Tibial nerve (tissue), 4 donors: ENCODE measurements at regions not wholly inside any gene's neighbourhood (a gene's known extent, or its start where the extent isn't known, plus 50 kb on each side); places are given as distances from the start of the nearest gene placed in this dataset.

Source experiments
- DNase-seq, 2 donors: peaks; one replicate each; pipeline ENCODE4 v3.0.0-alpha.2; 2019; ENCODE audit warnings: low spot score in 2 of 2
- H3K27ac ChIP-seq, 4 donors: fragments of 200-600 bp; sonication (generic) in 3 of 4; one replicate each; pipeline ENCODE4 v1.5.1; 2017 to 2019; ENCODE audit warnings: mild to moderate bottlenecking in 1 of 4
- H3K27me3 ChIP-seq, 2 donors: fragments of 200-600 bp; sonication (generic) in 1 of 2; one replicate each; pipeline versions ENCODE4 v1.5.1 to v1.6.0; 2017 to 2019
- H3K36me3 ChIP-seq, 3 donors: fragments of 200-600 bp; sonication (generic); one replicate each; pipeline ENCODE4 v1.5.1; 2018 to 2019
- H3K4me1 ChIP-seq, 4 donors: fragments of 200-600 bp; sonication (generic) in 3 of 4; one replicate each; pipeline ENCODE4 v1.5.1; 2017 to 2019
- H3K4me3 ChIP-seq, 4 donors: fragments of 200-600 bp; sonication (generic) in 3 of 4; one replicate each; pipeline ENCODE4 v1.5.1; 2017 to 2019; ENCODE audit warnings: mild to moderate bottlenecking in 1 of 4, moderate library complexity in 1 of 4
- H3K9me3 ChIP-seq, 4 donors: fragments of 200-600 bp; sonication (generic) in 3 of 4; one replicate each; pipeline ENCODE4 v1.5.1; 2017 to 2019
- EP300 ChIP-seq, 2 donors: sonication (generic); formaldehyde crosslinking; IDR thresholded peaks; one replicate each; pipeline ENCODE4 v1.6.1; 2017; ENCODE audit warnings: antibody characterized with exemption in 2 of 2, mild to moderate bottlenecking in 1 of 2
- POLR2A ChIP-seq, 2 donors: fragments of 450-650 bp; IDR thresholded peaks; one replicate each; pipeline ENCODE4 v1.6.1; 2017; ENCODE audit warnings: antibody characterized with exemption in 2 of 2, mild to moderate bottlenecking in 2 of 2, moderate library complexity in 2 of 2
- WGBS, 2 donors: methylation state at CpG; one replicate each; pipeline ENCODE4 v1.1.5; 2018; 5-methylcytosine and 5-hydroxymethylcytosine counted together
- TF ChIP-seq, protein P1 (sequence below), 5 experiments: fragments of 200-600 bp in 3 of 5; fragments of 450-650 bp in 2 of 5; sonication (generic) in 3 of 5; IDR thresholded peaks; one replicate each; pipeline ENCODE4 v1.5.1; 2016 to 2019; ENCODE audit warnings: antibody characterized with exemption in 5 of 5, mild to moderate bottlenecking in 3 of 5, moderate library complexity in 2 of 5

DNA sequence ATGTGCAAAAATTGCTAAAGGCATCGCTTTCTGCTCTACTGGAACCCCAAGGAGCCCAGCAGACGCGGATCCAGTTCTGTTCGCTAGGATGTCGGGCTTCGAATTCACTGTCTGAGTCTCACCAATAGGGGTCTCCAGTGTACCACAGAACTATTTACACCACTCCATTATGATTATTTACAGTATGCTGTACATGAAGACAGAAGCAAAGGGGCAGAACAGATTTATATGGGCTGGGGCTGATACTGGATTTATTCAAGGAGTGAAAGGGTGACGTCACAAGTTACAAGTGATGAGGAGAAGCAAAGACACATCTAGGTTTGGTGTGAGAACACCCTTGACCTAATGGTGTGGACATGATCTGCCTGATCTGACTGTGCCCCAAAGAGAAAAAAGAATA is 185.3 kb upstream of the ATP5MC3 start:
- H3K27me3 ChIP-seq = peaks cover 0 to 41% of the 10 kb centered on the region in 2 donors

DNA sequence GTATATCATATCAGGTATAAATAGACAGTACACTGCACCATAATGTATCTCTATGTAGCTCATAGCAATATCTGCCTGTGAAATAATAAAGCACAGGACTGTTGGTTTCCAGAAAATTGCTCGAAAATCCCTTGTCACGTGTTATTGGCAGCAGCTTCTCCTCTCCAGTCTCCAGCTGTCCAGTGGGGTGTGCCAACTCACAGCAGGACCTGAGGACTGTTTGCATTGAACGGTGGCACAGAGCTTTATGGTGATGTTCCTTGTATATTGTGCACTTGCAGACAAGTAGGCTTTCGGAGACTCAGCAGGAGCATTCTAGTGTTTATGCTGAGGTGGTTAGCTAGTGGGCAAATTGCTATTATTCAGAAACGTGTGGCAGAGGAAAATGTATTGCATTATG is 182.2 kb upstream of the ATP5MC3 start:
- H3K27ac ChIP-seq = no peak overlapping the region
- WGBS, 2 donors = 55 to 56% methylated on average over 5 of the region's 5 CpGs
- H3K27me3 ChIP-seq = peaks cover 0 to 23% of the 10 kb centered on the region in 2 donors
- TF ChIP-seq POLR2A (IDR thresholded peaks at IDR 0.05) (no peak), EP300 (IDR thresholded peaks at IDR 0.05) (no peak)
- TF ChIP-seq, protein P1, sequence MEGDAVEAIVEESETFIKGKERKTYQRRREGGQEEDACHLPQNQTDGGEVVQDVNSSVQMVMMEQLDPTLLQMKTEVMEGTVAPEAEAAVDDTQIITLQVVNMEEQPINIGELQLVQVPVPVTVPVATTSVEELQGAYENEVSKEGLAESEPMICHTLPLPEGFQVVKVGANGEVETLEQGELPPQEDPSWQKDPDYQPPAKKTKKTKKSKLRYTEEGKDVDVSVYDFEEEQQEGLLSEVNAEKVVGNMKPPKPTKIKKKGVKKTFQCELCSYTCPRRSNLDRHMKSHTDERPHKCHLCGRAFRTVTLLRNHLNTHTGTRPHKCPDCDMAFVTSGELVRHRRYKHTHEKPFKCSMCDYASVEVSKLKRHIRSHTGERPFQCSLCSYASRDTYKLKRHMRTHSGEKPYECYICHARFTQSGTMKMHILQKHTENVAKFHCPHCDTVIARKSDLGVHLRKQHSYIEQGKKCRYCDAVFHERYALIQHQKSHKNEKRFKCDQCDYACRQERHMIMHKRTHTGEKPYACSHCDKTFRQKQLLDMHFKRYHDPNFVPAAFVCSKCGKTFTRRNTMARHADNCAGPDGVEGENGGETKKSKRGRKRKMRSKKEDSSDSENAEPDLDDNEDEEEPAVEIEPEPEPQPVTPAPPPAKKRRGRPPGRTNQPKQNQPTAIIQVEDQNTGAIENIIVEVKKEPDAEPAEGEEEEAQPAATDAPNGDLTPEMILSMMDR (IDR thresholded peaks at IDR 0.05) = no peak
- DNase-seq = no peak
- no peaks in the 10 kb centered on the region for H3K36me3 ChIP-seq
- H3K9me3 ChIP-seq = no peaks in the 10 kb centered on the region
- no peaks in the 10 kb centered on the region for H3K4me1 ChIP-seq
- H3K4me3 ChIP-seq = no peak overlapping the region

More for the DNA sequence above, 185.3 kb upstream of the ATP5MC3 start:
- DNase-seq = peak in 1 of 2 donors; percentile 41
- Histone ChIP-seq H3K4me1 (no peaks in the 10 kb centered on the region), H3K4me3 (no peak overlapping the region), H3K36me3 (no peaks in the 10 kb centered on the region), H3K27ac (no peak overlapping the region), H3K9me3 (no peaks in the 10 kb centered on the region)
- 3 to 7% methylated on average over 7 of the region's 7 CpGs for WGBS, 2 donors
- TF ChIP-seq EP300 (IDR thresholded peaks at IDR 0.05) = no peak
- TF ChIP-seq, protein P1 (IDR thresholded peaks at IDR 0.05) = peak; percentile 42 to 62 (median 57)
- TF ChIP-seq POLR2A (IDR thresholded peaks at IDR 0.05) = no peak

DNA sequence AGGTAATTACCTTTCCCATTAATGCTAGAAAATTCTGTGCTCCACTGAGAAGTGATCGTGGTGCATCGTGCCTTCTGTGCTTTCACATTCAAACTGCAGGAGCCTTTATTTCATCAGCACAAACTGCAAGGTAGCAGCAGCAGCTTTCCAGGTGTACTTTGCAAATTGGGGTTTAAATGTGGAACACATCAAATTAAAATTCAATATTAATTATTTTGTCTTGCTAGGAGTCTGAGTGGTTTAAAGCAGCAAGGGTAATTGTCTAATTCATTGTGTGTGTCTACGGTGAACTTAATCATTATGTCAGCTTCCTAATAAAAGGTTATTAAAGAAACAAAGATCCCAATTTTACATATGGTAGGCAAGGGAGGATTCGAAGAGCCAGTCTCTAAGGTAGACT is 180.8 kb upstream of the ATP5MC3 start:
- no peak overlapping the region for H3K27ac ChIP-seq
- no peaks in the 10 kb centered on the region for H3K4me1 ChIP-seq
- 79 to 86% methylated on average over 4 of the region's 4 CpGs for WGBS, 2 donors
- no peaks in the 10 kb centered on the region for H3K36me3 ChIP-seq
- TF ChIP-seq POLR2A (IDR thresholded peaks at IDR 0.05) (no peak), EP300 (IDR thresholded peaks at IDR 0.05) (no peak)
- TF ChIP-seq, protein P1 (IDR thresholded peaks at IDR 0.05) = no peak
- H3K27me3 ChIP-seq = peaks cover 0 to 20% of the 10 kb centered on the region in 2 donors
- no peaks in the 10 kb centered on the region for H3K9me3 ChIP-seq
- H3K4me3 ChIP-seq = no peak overlapping the region
- DNase-seq = no peak

DNA sequence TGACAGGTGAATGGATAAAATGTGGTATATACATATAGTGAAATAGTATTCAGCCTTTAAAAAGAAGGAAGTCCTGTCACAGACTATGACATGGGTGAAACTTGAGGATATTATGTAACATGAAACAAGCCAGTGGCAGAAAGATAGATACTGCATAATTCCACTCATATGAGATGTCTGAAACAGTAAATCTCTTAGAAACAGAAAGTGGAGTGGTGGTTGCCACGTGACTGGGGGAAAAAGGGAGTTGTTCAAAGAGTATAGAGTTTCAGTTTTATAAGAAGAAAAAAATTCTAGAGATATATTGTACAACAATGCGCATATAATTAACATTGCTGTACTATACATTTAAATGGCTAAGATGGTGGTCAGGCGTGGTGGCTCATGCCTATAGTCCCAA is 178.2 kb upstream of the ATP5MC3 start:
- no peaks in the 10 kb centered on the region for H3K4me1 ChIP-seq
- peaks cover 0 to 7% of the 10 kb centered on the region in 2 donors for H3K27me3 ChIP-seq
- TF ChIP-seq POLR2A (IDR thresholded peaks at IDR 0.05) (no peak), EP300 (IDR thresholded peaks at IDR 0.05) (no peak)
- TF ChIP-seq, protein P1 (IDR thresholded peaks at IDR 0.05) = no peak
- H3K27ac ChIP-seq = no peak overlapping the region
- no peaks in the 10 kb centered on the region for H3K9me3 ChIP-seq
- no peaks in the 10 kb centered on the region for H3K36me3 ChIP-seq
- no peak overlapping the region for H3K4me3 ChIP-seq
- no peak for DNase-seq
- 79 to 80% methylated on average over 3 of the region's 3 CpGs for WGBS, 2 donors

DNA sequence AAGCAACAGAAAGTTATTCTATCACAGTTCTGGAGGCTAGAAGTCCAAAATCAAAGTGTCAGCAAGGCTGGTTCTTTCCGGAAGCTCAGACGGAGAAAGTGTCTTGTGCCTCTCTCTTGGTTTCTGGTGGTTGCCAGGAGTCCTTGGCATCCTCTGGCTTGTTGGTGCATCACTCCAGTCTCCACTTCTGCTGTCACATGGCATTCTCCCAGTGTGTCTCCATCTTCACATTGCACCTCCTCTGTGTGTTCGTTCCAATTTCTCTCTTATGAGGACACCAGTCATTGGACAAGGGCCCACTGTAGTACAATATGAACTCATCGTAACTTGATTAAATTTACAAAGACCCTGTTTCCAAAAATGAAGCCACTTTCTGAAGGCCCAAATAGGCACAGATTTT is 175.4 kb upstream of the ATP5MC3 start:
- WGBS, 2 donors = 90 to 92% methylated on average over 4 of the region's 4 CpGs
- no peak for DNase-seq
- no peak overlapping the region for H3K4me3 ChIP-seq

More for the DNA sequence above, 175.4 kb upstream of the ATP5MC3 start:
- no peak for TF ChIP-seq EP300 (IDR thresholded peaks at IDR 0.05)
- TF ChIP-seq, protein P1 (IDR thresholded peaks at IDR 0.05) = no peak
- no peak for TF ChIP-seq POLR2A (IDR thresholded peaks at IDR 0.05)
- Histone ChIP-seq H3K9me3 (no peaks in the 10 kb centered on the region), H3K4me1 (peaks cover 0 to 5% (median 0%) of the 10 kb centered on the region in 4 donors), H3K27ac (no peak overlapping the region), H3K36me3 (no peaks in the 10 kb centered on the region), H3K27me3 (no peaks in the 10 kb centered on the region)
